ENCODE measurements at regions not wholly inside any gene's neighbourhood (a gene's known extent, or its start where the extent isn't known, plus 50 kb on each side); places are given as distances from the start of the nearest gene placed in this dataset.
"Not testable (repeated sequence)": the region's sequence is repeated elsewhere in the genome, so short reads cannot be mapped to it uniquely, and the experiment has no call there.

DNA sequence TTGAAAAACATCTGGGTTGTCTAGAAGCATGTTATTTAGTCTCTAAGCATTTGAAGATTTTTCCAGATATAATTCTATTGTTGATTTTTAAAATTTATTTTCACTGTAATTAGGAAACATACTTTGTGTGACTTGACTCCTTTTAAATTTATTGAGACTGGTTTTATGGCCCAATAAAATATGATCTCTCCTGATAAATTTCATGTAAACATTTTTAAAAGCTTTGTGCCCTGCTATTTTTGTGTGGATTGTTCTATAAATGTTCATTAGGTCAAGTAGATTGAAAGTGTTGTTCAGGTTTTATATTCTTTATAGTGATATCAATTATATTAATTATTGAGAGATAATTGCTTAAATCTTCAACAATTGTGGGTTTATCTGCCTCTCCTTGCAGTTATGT, 105.4 kb downstream of the RFX6 start:
- in situ Hi-C loops (cut with HindIII; ENCODE audit: low pct_unique_long_range_greater_than_20kb, low sequenced_read_pairs), result no loop called here
- TF ChIP-seq JUND (IDR thresholded peaks at IDR 0.05; ENCODE audit: low read depth), result no peak

GRCh38 chr6:116983375-116983774, 106.3 kb downstream of the RFX6 start:
- no peak for DNase-seq (ENCODE audit: low read depth in 1 of 2, low spot score in 1 of 2)
- TF ChIP-seq JUND (IDR thresholded peaks at IDR 0.05; ENCODE audit: low read depth), result no peak
- in situ Hi-C loops (cut with HindIII; ENCODE audit: low pct_unique_long_range_greater_than_20kb, low sequenced_read_pairs), result no loop called here

More for the DNA sequence above, 105.4 kb downstream of the RFX6 start:
- DNase-seq (ENCODE audit: low read depth in 1 of 2, low spot score in 1 of 2), result no peak

DNA sequence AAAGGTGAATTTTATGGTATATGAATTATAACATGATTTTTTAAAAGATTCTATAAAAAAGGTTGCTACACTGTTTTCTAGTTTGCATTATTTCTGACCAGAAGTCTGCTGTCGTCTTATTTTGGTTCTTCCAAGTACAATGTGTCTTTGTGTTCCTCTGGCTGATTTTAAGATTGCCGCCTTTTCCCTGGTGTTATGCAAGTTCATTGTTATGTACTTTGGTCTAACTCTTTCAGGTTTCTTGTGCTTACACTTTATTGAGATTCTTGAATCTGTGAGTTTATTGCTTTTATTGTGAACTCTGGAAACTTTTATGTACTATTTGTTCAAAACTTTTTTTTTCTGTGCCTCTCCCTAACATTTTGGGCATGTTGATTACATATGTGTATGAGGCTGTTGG, 109.8 kb downstream of the RFX6 start:
- no peak for DNase-seq (ENCODE audit: low read depth in 1 of 2, low spot score in 1 of 2)
- no peak for TF ChIP-seq JUND (IDR thresholded peaks at IDR 0.05; ENCODE audit: low read depth)
- in situ Hi-C loops (cut with HindIII; ENCODE audit: low pct_unique_long_range_greater_than_20kb, low sequenced_read_pairs), result no loop called here

GRCh38 chr6:116990679-116991078, 113.6 kb downstream of the RFX6 start:
- no peak for DNase-seq (ENCODE audit: low read depth in 1 of 2, low spot score in 1 of 2)
- no peak for TF ChIP-seq JUND (IDR thresholded peaks at IDR 0.05; ENCODE audit: low read depth)
- in situ Hi-C loops (cut with HindIII; ENCODE audit: low pct_unique_long_range_greater_than_20kb, low sequenced_read_pairs), result no loop called here

GRCh38 chr6:116992546-116992945, 115.5 kb downstream of the RFX6 start:
- DNase-seq (ENCODE audit: low read depth in 1 of 2, low spot score in 1 of 2), result no peak
- in situ Hi-C loops (cut with HindIII; ENCODE audit: low pct_unique_long_range_greater_than_20kb, low sequenced_read_pairs), result no loop called here
- TF ChIP-seq JUND (IDR thresholded peaks at IDR 0.05; ENCODE audit: low read depth), result no peak

GRCh38 chr6:116994447-116994846, 117.4 kb downstream of the RFX6 start:
- in situ Hi-C loops (cut with HindIII; ENCODE audit: low pct_unique_long_range_greater_than_20kb, low sequenced_read_pairs), result no loop called here
- TF ChIP-seq JUND (IDR thresholded peaks at IDR 0.05; ENCODE audit: low read depth), result no peak
- no peak for DNase-seq (ENCODE audit: low read depth in 1 of 2, low spot score in 1 of 2)

DNA sequence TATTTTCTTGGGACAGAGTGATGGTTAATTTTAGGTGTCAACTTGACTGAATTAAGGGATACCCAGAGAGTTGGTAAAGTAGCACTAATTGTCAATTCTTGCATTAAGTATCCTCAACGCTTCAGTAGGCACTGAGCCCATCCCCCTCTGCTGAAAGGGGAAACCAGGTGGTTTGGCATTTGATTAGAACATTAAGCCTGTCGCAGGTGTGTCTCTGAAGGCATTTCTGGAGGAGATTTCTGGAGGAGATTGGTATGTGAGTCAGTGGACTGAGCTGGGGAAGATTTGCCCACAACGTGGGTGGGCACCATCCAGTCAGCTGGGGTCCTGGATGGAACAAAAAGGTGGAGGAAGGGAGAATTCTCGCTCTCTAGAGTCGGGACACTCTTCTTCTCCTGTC, 119.8 kb downstream of the RFX6 start:
- TF ChIP-seq JUND (IDR thresholded peaks at IDR 0.05; ENCODE audit: low read depth), result no peak
- in situ Hi-C loops (cut with HindIII; ENCODE audit: low pct_unique_long_range_greater_than_20kb, low sequenced_read_pairs), result no loop called here
- no peak for DNase-seq (ENCODE audit: low read depth in 1 of 2, low spot score in 1 of 2)

GRCh38 chr6:116997496-116997895, 120.5 kb downstream of the RFX6 start:
- in situ Hi-C loops (cut with HindIII; ENCODE audit: low pct_unique_long_range_greater_than_20kb, low sequenced_read_pairs), result no loop called here
- no peak for TF ChIP-seq JUND (IDR thresholded peaks at IDR 0.05; ENCODE audit: low read depth)
- no peak for DNase-seq (ENCODE audit: low read depth in 1 of 2, low spot score in 1 of 2)

DNA sequence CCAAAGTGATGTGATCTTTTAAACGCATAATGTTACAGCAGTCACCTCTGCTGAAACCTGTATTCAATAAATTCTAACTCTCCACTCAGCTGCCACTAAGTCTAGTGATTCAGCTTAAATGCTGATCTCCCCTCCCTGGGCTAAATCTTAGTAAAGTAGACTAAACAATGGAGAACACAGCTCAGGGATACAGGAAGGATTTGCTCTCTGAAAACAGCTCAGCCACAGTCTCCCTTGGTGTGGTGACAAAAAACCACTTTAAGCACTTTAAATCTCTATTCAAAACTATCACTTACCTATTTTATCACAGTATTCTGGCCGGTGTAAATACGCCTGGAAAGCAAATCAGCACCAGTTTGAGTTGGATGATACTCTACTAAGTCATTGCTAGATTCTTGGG, 130.6 kb downstream of the RFX6 start:
- in situ Hi-C loops (cut with HindIII; ENCODE audit: low pct_unique_long_range_greater_than_20kb, low sequenced_read_pairs), result no loop called here
- TF ChIP-seq JUND (IDR thresholded peaks at IDR 0.05; ENCODE audit: low read depth), result no peak
- no peak for DNase-seq (ENCODE audit: low read depth in 1 of 2, low spot score in 1 of 2)

GRCh38 chr6:117008618-117009017, 131.6 kb downstream of the RFX6 start:
- TF ChIP-seq JUND (IDR thresholded peaks at IDR 0.05; ENCODE audit: low read depth), result no peak
- in situ Hi-C loops (cut with HindIII; ENCODE audit: low pct_unique_long_range_greater_than_20kb, low sequenced_read_pairs), result no loop called here
- no peak for DNase-seq (ENCODE audit: low read depth in 1 of 2, low spot score in 1 of 2)

- in situ Hi-C loops (cut with HindIII; ENCODE audit: low pct_unique_long_range_greater_than_20kb, low sequenced_read_pairs); DNase-seq (ENCODE audit: low read depth in 1 of 2, low spot score in 1 of 2): not testable (repeated sequence)
Observed at GRCh38 chr6:117014641-117015473, 137.8 kb downstream of the RFX6 start.

GRCh38 chr6:117015474-117015804, 138.4 kb downstream of the RFX6 start:
- in situ Hi-C loops (cut with HindIII; ENCODE audit: low pct_unique_long_range_greater_than_20kb, low sequenced_read_pairs); DNase-seq (ENCODE audit: low read depth in 1 of 2, low spot score in 1 of 2): not testable (repeated sequence)

DNA sequence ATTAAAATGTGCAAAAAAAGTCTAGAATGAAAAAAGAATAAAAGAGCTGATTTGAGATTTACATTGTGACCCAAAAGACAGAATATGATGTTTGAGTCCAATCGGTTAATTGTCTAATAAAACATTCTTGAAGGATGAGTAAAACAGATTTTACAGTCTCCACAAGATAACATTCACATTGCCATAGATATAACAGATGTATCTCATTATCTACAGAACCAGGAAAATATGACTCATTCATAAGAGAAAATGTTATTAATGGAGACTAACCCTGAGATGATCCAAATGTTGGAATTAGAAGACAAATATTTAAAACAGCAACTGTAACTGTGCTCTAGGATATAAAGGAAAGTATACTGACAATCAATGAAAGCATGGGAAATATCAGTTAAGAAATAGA, 141.7 kb downstream of the RFX6 start:
- no peak for TF ChIP-seq JUND (IDR thresholded peaks at IDR 0.05; ENCODE audit: low read depth)
- no peak for DNase-seq (ENCODE audit: low read depth in 1 of 2, low spot score in 1 of 2)
- in situ Hi-C loops (cut with HindIII; ENCODE audit: low pct_unique_long_range_greater_than_20kb, low sequenced_read_pairs), result no loop called here

- TF ChIP-seq JUND (IDR thresholded peaks at IDR 0.05; ENCODE audit: low read depth), result no peak
- in situ Hi-C loops (cut with HindIII; ENCODE audit: low pct_unique_long_range_greater_than_20kb, low sequenced_read_pairs), result no loop called here
- DNase-seq (ENCODE audit: low read depth in 1 of 2, low spot score in 1 of 2), result no peak
Observed at GRCh38 chr6:117022774-117023173, 145.7 kb downstream of the RFX6 start.
